ENCODE measurements at regions not wholly inside any gene's neighbourhood (a gene's known extent, or its start where the extent isn't known, plus 50 kb on each side); places are given as distances from the start of the nearest gene placed in this dataset.

- DNase-seq: no peak
Measured at GRCh38 chr2:67462738-67463496, 65.8 kb downstream of the ETAA1 start.

- no peak for DNase-seq
Measured at GRCh38 chr2:67463810-67464209, 66.7 kb downstream of the ETAA1 start.

GRCh38 chr2:67465623-67466022 lies 68.5 kb downstream of the ETAA1 start:
- no peak for DNase-seq

GRCh38 chr2:67466734-67467133 lies 69.6 kb downstream of the ETAA1 start:
- no peak for DNase-seq

GRCh38 chr2:67471681-67472080 lies 74.5 kb downstream of the ETAA1 start:
- no peak for DNase-seq

GRCh38 chr2:67476809-67477790 lies 80.0 kb downstream of the ETAA1 start:
- DNase-seq: no peak

GRCh38 chr2:67479261-67479660 lies 82.1 kb downstream of the ETAA1 start:
- DNase-seq: no peak

- DNase-seq: no peak
Measured at GRCh38 chr2:67485431-67485830, 88.3 kb downstream of the ETAA1 start.

GRCh38 chr2:67486041-67486796 lies 89.1 kb downstream of the ETAA1 start:
- DNase-seq: no peak

- DNase-seq: no peak
Measured at GRCh38 chr2:67487993-67488392, 90.9 kb downstream of the ETAA1 start.

GRCh38 chr2:67489396-67489795 lies 92.3 kb downstream of the ETAA1 start:
- DNase-seq: no peak

GRCh38 chr2:67498931-67499330 lies 101.8 kb downstream of the ETAA1 start:
- no peak for DNase-seq

- DNase-seq: no peak
Measured at GRCh38 chr2:67499989-67500388, 102.9 kb downstream of the ETAA1 start.

GRCh38 chr2:67500541-67500940 lies 103.4 kb downstream of the ETAA1 start:
- no peak for DNase-seq

- no peak for DNase-seq
Measured at GRCh38 chr2:67502346-67503065, 105.4 kb downstream of the ETAA1 start.

- DNase-seq: no peak
Measured at GRCh38 chr2:67503066-67503795, 106.1 kb downstream of the ETAA1 start.

GRCh38 chr2:67510745-67511144 lies 113.6 kb downstream of the ETAA1 start:
- no peak for DNase-seq

GRCh38 chr2:67514515-67514914 lies 117.4 kb downstream of the ETAA1 start:
- no peak for DNase-seq

GRCh38 chr2:67515056-67515455 lies 117.9 kb downstream of the ETAA1 start:
- DNase-seq: no peak

- no peak for DNase-seq
Measured at GRCh38 chr2:67515538-67515937, 118.4 kb downstream of the ETAA1 start.

- no peak for DNase-seq
Measured at GRCh38 chr2:67516362-67516761, 119.2 kb downstream of the ETAA1 start.
